HG02884 (cell line): ENCODE measurements at regions not wholly inside any gene's neighbourhood (a gene's known extent, or its start where the extent isn't known, plus 50 kb on each side); places are given as distances from the start of the nearest gene placed in this dataset.

Source experiments
- ATAC-seq: cut with Tn5 transposase; IDR thresholded peaks from one replicate; pipeline ENCODE4 v1.9.1; 2021; ENCODE audit warnings: mild to moderate bottlenecking, moderate library complexity; ENCODE audit not compliant: unreplicated experiment

- ATAC-seq = no peak
Measured at GRCh38 chr5:142438573-142438972, 113.8 kb upstream of the SPRY4 start.

DNA sequence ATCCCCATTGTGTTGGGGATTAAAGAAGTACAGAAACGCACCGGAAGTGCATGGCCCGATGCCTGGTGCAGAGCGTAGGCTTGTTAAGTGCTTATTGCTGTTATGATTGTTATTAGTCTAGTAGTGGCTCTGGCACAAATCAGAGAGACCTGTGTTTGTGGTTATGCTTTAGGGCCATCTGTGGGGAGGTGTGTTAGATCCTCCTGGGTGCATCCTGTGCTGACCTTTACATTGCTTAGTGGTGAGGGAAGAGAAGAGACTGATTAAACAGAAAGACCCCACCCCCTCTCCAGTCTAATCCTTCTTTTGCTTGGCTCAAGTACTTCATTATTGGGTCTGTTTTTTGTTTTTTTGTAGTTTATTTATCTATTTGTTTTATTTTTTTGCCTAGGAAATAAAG lies 112.7 kb upstream of the SPRY4 start:
- ATAC-seq = no peak

GRCh38 chr5:142435410-142436115 lies 110.7 kb upstream of the SPRY4 start:
- no peak for ATAC-seq

DNA sequence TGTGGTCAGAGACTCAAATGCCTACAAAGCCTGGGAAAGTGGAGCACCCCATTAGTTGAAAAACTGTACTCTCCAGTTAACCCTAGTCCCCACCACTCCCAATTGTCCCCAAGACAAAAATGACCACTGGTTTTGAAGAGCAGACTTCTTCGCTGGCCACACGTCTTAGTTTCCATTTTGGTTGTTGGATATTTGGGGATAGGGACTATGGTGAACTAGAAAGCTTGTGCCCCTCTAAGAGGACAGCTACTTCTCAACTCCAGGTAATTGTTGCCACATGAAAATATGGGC lies 109.4 kb upstream of the SPRY4 start:
- no peak for ATAC-seq

- no peak for ATAC-seq
Measured at GRCh38 chr5:142433526-142434321, 108.9 kb upstream of the SPRY4 start.

DNA sequence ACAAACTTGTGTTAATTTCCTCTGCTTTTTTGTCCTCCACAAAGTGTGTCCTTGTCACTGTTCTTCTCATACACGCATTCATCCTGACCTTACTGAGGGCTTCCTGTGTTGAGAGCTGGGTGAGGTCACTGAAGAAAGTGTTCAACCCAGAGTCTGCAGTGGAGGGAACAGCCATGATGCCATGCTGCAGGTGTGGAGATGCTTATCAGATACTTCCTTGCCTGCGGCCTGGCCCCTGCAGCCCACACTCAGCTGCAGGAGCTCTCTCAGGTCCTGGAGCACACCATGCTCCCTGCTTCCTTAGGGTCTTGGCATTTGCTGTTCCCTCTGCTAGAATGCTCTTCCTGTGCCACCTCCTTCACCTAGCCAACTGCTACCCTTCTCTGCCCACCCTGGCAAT lies 108.1 kb upstream of the SPRY4 start:
- peak; percentile 32 for ATAC-seq

DNA sequence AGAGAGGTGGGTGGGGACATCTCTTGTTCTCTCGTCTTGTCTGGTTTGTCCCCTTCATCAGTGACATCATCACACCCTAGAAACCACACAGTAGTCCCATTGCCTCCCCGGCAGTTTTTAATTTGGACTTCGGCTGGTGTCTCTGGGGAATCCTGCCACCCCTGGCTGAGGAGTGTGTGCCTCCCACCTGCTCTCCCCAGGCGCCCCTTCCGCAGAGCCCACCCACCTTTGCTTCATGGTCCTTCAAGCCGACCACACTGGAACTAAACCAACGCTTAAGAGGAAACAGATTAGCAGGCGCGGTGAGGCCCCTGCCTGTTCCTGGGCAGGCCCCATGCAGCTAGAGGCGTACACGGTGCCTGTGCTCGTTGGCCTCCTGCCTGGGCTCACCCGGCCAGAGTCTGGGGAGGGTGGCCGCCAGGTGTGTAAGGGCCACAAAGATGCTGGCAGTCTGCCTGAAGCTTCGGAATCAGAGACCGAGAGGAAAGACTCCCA lies 107.6 kb upstream of the SPRY4 start:
- peak; percentile 61 for ATAC-seq

DNA sequence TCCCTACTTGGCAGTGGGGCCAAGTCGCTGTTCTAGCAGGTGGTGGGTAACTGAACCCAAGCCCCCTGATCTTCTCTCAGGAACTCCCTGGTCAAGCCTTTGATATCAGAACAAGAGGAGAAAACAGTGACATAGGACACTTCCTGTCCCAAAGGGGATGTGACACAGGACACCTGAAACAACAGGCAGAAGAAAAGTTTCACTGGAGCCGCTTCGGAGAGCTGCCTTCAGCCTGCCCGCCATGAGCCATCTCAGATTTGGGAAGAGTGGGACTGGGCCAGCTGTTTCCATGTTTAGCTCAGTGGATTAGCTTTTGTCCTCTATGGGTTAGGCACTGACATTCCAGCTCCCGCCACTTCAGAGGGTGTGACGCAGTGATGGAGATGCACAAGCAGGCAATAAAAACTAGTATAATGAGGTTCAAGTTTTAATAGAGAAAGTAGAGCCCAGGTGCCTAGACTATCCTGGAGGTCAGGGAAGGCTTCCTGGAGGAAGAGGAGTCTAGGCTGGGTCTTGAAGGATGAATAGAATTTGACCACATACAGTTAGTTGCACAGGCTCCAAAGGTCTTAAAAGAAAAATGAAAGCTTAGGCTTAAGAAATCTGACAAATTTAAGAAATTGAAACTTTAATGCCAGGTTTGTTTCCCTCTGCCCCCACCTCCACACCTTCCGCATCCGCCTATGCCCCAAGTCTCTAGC lies 104.1 kb upstream of the SPRY4 start:
- no peak for ATAC-seq

- ATAC-seq = no peak
Measured at GRCh38 chr5:142428036-142428772, 103.4 kb upstream of the SPRY4 start.

GRCh38 chr5:142427529-142427928 lies 102.7 kb upstream of the SPRY4 start:
- ATAC-seq = no peak

DNA sequence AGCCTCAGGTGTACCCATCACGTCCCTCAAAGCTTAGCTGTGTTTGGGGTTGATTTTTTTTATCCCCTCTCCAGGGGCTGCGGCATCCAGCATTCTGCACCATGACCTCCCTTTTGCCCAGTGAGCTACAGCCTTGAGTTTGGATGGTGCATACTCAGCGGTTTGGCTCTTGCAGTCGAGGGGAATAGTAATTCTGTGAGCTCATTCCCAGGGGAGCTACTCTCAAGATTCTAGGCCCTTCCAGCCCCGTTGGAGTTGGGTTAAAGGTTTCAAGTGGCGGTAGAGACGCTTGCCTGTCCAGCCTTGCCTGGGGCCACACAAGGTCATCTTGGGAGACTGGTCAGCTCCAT lies 102.2 kb upstream of the SPRY4 start:
- ATAC-seq = no peak

GRCh38 chr5:142426129-142427014 lies 101.6 kb upstream of the SPRY4 start:
- ATAC-seq = no peak

- ATAC-seq = no peak
Measured at GRCh38 chr5:142425286-142426065, 100.7 kb upstream of the SPRY4 start.

DNA sequence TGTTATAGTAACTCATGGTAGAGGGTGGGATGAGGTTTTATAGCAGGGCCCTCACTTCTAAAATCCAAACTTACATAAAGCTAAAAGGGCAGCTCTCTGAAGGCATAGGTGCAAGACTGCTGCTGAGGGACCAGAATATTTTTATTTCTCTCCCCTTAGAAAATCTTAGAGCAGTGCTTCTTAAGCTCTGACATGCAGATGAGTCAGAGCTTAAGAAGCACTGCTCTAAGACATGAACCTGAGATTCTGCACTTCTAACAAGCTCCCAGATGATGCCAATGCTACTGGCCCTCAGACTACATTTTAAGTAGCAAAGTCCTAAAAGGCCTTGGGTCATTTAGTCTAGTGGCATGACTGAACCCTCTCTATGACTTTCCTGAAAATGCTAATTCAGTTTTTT lies 97.6 kb upstream of the SPRY4 start:
- no peak for ATAC-seq

DNA sequence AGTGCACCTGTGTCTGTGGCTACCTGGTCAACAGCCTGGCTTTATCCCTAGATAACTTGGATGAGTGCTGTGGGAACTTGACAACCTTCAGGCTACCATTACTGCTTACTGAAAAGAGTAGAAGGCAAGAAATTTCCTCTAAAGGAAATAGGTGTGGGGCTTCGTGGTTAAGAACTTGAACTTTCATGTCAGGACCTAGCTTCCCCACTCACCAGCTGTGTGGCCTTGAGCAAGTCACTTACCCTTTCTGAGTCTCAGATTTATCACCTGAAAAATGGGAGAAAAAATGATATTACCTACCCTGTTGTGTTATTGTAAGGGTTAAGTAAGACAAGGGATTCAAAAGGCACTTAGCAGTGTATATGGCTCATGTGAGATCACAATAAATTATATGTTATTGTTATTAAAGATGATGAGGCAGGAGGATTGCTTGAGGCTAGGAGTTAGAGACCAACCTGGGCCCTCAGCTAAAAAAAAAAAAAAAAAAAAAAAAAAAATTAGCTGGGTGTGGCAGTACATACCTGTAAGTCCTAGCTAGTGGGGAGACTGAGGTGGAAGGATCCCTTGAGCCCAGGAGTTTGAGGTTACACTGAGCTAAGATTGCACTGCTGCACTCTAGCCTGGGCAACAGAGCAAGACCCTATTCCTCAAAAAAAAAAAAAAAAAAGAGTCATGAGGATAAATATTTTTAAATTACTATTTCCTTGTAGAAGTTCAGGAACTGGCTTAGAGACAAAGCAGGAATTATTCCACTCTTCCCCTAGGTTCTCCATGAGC lies 97.0 kb upstream of the SPRY4 start:
- no peak for ATAC-seq

DNA sequence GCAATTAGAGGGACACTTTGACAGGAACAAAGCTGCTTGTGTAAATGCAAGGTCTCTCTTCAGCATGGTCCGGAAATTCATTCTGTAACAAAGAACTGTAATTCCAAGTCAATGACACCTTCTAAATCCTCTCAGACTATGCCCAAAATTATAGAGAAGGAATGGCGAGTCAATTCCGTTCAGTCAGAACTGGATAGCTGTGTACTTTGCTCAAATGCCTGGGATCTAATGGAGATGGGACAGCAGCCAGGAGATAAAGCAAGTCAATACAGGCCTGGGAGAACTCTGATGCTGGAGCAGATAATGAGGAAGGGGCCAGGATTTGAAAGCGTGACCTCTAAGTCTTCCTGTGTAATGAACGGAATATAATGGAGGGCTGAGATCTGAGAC lies 96.4 kb upstream of the SPRY4 start:
- ATAC-seq = no peak

GRCh38 chr5:142420561-142421227 lies 95.9 kb upstream of the SPRY4 start:
- ATAC-seq = no peak

DNA sequence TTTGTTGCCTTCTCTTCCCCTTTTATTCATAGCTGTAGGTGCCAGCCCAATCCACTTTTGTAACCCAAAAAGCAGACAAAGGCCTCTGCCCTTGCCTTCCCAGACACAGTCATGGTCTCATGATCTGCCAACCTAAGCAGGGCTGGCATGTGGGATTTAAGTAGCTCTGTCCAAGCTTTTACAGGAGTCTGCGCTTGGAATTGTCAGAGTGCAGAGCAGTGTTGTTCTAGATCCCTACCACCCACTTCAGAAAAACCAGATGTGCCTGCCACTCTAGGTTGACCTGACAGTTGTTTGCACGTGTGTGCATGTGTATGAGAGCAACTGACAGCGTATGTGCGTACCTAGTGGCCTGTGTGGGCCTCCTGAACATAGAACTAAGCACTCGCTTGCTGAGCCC lies 87.8 kb upstream of the SPRY4 start:
- ATAC-seq = no peak
